AG09319 (cell line): ENCODE measurements at regions not wholly inside any gene's neighbourhood (a gene's known extent, or its start where the extent isn't known, plus 50 kb on each side); places are given as distances from the start of the nearest gene placed in this dataset.

ENCODE experiments used
- DNase-seq: peaks from one replicate; pipeline ENCODE4 v3.0.0-alpha.2; 2010; ENCODE audit warnings: low read depth; ENCODE audit errors: extremely low read depth
- CTCF ChIP-seq: IDR thresholded peaks from 2 replicates; pipeline ENCODE4 v1.5.1; 2011; ENCODE audit warnings: low read depth, mild to moderate bottlenecking, inconsistent platforms, low read length, moderate library complexity

GRCh38 chr2:47309952-47310800 lies 58.9 kb upstream of the EPCAM start:
- TF ChIP-seq CTCF, result no peak
- DNase-seq, result no peak

- no peak for TF ChIP-seq CTCF
- no peak for DNase-seq
These were observed 59.6 kb upstream of the EPCAM start for GRCh38 chr2:47309472-47309951.

- no peak for DNase-seq
- no peak for TF ChIP-seq CTCF
These were observed 62.0 kb upstream of the EPCAM start for GRCh38 chr2:47307066-47307465.

GRCh38 chr2:47304654-47305053 lies 64.5 kb upstream of the EPCAM start:
- TF ChIP-seq CTCF, result no peak
- DNase-seq, result no peak

GRCh38 chr2:47303341-47304148 lies 65.6 kb upstream of the EPCAM start:
- DNase-seq, result no peak

GRCh38 chr2:47302308-47302707 lies 66.8 kb upstream of the EPCAM start:
- no peak for TF ChIP-seq CTCF
- no peak for DNase-seq

More at GRCh38 chr2:47303341-47304148, 65.6 kb upstream of the EPCAM start:
- no peak for TF ChIP-seq CTCF

- TF ChIP-seq CTCF, result no peak
- no peak for DNase-seq
These were observed 67.4 kb upstream of the EPCAM start for GRCh38 chr2:47301731-47302130.
